Mammary epithelial cell (primary cell): ENCODE measurements at regions not wholly inside any gene's neighbourhood (a gene's known extent, or its start where the extent isn't known, plus 50 kb on each side); places are given as distances from the start of the nearest gene placed in this dataset.

ENCODE experiments used
- CTCF ChIP-seq, 2 donors: IDR thresholded peaks in 1 of 2; conservative IDR thresholded peaks in 1 of 2; 2 replicates each; pipeline ENCODE4 v1.5.1; 2011 to 2012; ENCODE audit warnings: inconsistent platforms in 2 of 2, low read length in 2 of 2, mild to moderate bottlenecking in 2 of 2, control low read depth in 1 of 2, low read depth in 1 of 2; ENCODE audit not compliant: insufficient read depth in 1 of 2; ENCODE audit errors: extremely low read depth in 1 of 2
- EZH2 ChIP-seq: IDR thresholded peaks from 2 replicates; pipeline ENCODE4 v1.6.1; 2012; ENCODE audit warnings: low read length, inconsistent platforms, borderline replicate concordance

GRCh38 chr15:39204031-39204430, 376.8 kb upstream of the THBS1 start:
- TF ChIP-seq CTCF (conservative IDR thresholded peaks at IDR 0.05 in 1 of 2, IDR thresholded peaks at IDR 0.05 in 1 of 2; ENCODE audit: extremely low read depth in 1 of 2, insufficient read depth in 1 of 2, low read depth in 1 of 2, low read length in 2 of 2) (no peak), EZH2 (no peak)
